ENCODE measurements at regions not wholly inside any gene's neighbourhood (a gene's known extent, or its start where the extent isn't known, plus 50 kb on each side); places are given as distances from the start of the nearest gene placed in this dataset.

GRCh38 chr1:2875707-2876561 is 74.4 kb upstream of the TTC34 start:
- no peak overlapping the region for H3K4me3 ChIP-seq (ENCODE audit: low read depth, low read length)
- peak in 3 of 6 donors; percentile 29 to 77 (median 52) for DNase-seq (ENCODE audit: low read depth in 4 of 6, low spot score in 6 of 6)
- H3K27me3 ChIP-seq (ENCODE audit: control insufficient read depth, insufficient read depth, low read length) = no peaks in the 10 kb centered on the region
- H3K4me1 ChIP-seq (ENCODE audit: control insufficient read depth, insufficient read depth, low read length) = peaks cover 24% of the 10 kb centered on the region
- no peak overlapping the region for H3K27ac ChIP-seq (ENCODE audit: low read depth, low read length)
- peaks cover 5% of the 10 kb centered on the region for H3K9me3 ChIP-seq (ENCODE audit: control insufficient read depth, insufficient read depth, low read length)
- no peaks in the 10 kb centered on the region for H3K36me3 ChIP-seq (ENCODE audit: control insufficient read depth, insufficient read depth, low read length)
- WGBS (ENCODE audit: insufficient coverage) = 43% methylated on average over 35 of the region's 42 CpGs

GRCh38 chr1:2876846-2877245 is 75.4 kb upstream of the TTC34 start:
- 93% methylated on average over 18 of the region's 18 CpGs for WGBS (ENCODE audit: insufficient coverage)

GRCh38 chr1:2877391-2877790 is 75.9 kb upstream of the TTC34 start:
- Histone ChIP-seq H3K4me3 (ENCODE audit: low read depth, low read length) (no peak overlapping the region), H3K36me3 (ENCODE audit: control insufficient read depth, insufficient read depth, low read length) (no peaks in the 10 kb centered on the region), H3K4me1 (ENCODE audit: control insufficient read depth, insufficient read depth, low read length) (peaks cover 32% of the 10 kb centered on the region), H3K9me3 (ENCODE audit: control insufficient read depth, insufficient read depth, low read length) (no peaks in the 10 kb centered on the region), H3K27me3 (ENCODE audit: control insufficient read depth, insufficient read depth, low read length) (no peaks in the 10 kb centered on the region), H3K27ac (ENCODE audit: low read depth, low read length) (no peak overlapping the region)
- 93% methylated on average over 17 of the region's 17 CpGs for WGBS (ENCODE audit: insufficient coverage)
- DNase-seq (ENCODE audit: low read depth in 4 of 6, low spot score in 6 of 6) = no peak

More at GRCh38 chr1:2876846-2877245, 75.4 kb upstream of the TTC34 start:
- Histone ChIP-seq H3K9me3 (ENCODE audit: control insufficient read depth, insufficient read depth, low read length) (no peaks in the 10 kb centered on the region), H3K4me3 (ENCODE audit: low read depth, low read length) (no peak overlapping the region), H3K27me3 (ENCODE audit: control insufficient read depth, insufficient read depth, low read length) (no peaks in the 10 kb centered on the region), H3K4me1 (ENCODE audit: control insufficient read depth, insufficient read depth, low read length) (peaks cover 26% of the 10 kb centered on the region), H3K27ac (ENCODE audit: low read depth, low read length) (no peak overlapping the region), H3K36me3 (ENCODE audit: control insufficient read depth, insufficient read depth, low read length) (no peaks in the 10 kb centered on the region)
- no peak for DNase-seq (ENCODE audit: low read depth in 4 of 6, low spot score in 6 of 6)

- Histone ChIP-seq H3K9me3 (ENCODE audit: control insufficient read depth, insufficient read depth, low read length) (no peaks in the 10 kb centered on the region), H3K27me3 (ENCODE audit: control insufficient read depth, insufficient read depth, low read length) (peaks cover 3% of the 10 kb centered on the region), H3K4me3 (ENCODE audit: low read depth, low read length) (no peak overlapping the region), H3K4me1 (ENCODE audit: control insufficient read depth, insufficient read depth, low read length) (peaks cover 44% of the 10 kb centered on the region), H3K27ac (ENCODE audit: low read depth, low read length) (no peak overlapping the region), H3K36me3 (ENCODE audit: control insufficient read depth, insufficient read depth, low read length) (no peaks in the 10 kb centered on the region)
- DNase-seq (ENCODE audit: low read depth in 4 of 6, low spot score in 6 of 6) = no peak
- 87% methylated on average over 14 of the region's 14 CpGs for WGBS (ENCODE audit: insufficient coverage)
These were observed 77.1 kb upstream of the TTC34 start for GRCh38 chr1:2878591-2878990.

- no peaks in the 10 kb centered on the region for H3K9me3 ChIP-seq (ENCODE audit: control insufficient read depth, insufficient read depth, low read length)
- H3K27me3 ChIP-seq (ENCODE audit: control insufficient read depth, insufficient read depth, low read length) = peaks cover 3% of the 10 kb centered on the region
- H3K27ac ChIP-seq (ENCODE audit: low read depth, low read length) = no peak overlapping the region
- H3K4me3 ChIP-seq (ENCODE audit: low read depth, low read length) = no peak overlapping the region
- no peaks in the 10 kb centered on the region for H3K36me3 ChIP-seq (ENCODE audit: control insufficient read depth, insufficient read depth, low read length)
- 84% methylated on average over 14 of the region's 14 CpGs for WGBS (ENCODE audit: insufficient coverage)
- DNase-seq (ENCODE audit: low read depth in 4 of 6, low spot score in 6 of 6) = no peak
- peaks cover 45% of the 10 kb centered on the region for H3K4me1 ChIP-seq (ENCODE audit: control insufficient read depth, insufficient read depth, low read length)
These were observed 77.5 kb upstream of the TTC34 start for GRCh38 chr1:2879026-2879425.

GRCh38 chr1:2879591-2879990 is 78.1 kb upstream of the TTC34 start:
- Histone ChIP-seq H3K36me3 (ENCODE audit: control insufficient read depth, insufficient read depth, low read length) (no peaks in the 10 kb centered on the region), H3K4me3 (ENCODE audit: low read depth, low read length) (no peak overlapping the region), H3K4me1 (ENCODE audit: control insufficient read depth, insufficient read depth, low read length) (peaks cover 41% of the 10 kb centered on the region), H3K27ac (ENCODE audit: low read depth, low read length) (no peak overlapping the region), H3K9me3 (ENCODE audit: control insufficient read depth, insufficient read depth, low read length) (no peaks in the 10 kb centered on the region), H3K27me3 (ENCODE audit: control insufficient read depth, insufficient read depth, low read length) (peaks cover 3% of the 10 kb centered on the region)
- WGBS (ENCODE audit: insufficient coverage) = 85% methylated on average over 18 of the region's 18 CpGs
- no peak for DNase-seq (ENCODE audit: low read depth in 4 of 6, low spot score in 6 of 6)

GRCh38 chr1:2880086-2880485 is 78.6 kb upstream of the TTC34 start:
- Histone ChIP-seq H3K27ac (ENCODE audit: low read depth, low read length) (no peak overlapping the region), H3K9me3 (ENCODE audit: control insufficient read depth, insufficient read depth, low read length) (no peaks in the 10 kb centered on the region), H3K4me1 (ENCODE audit: control insufficient read depth, insufficient read depth, low read length) (peaks cover 36% of the 10 kb centered on the region), H3K36me3 (ENCODE audit: control insufficient read depth, insufficient read depth, low read length) (no peaks in the 10 kb centered on the region), H3K4me3 (ENCODE audit: low read depth, low read length) (no peak overlapping the region), H3K27me3 (ENCODE audit: control insufficient read depth, insufficient read depth, low read length) (peaks cover 3% of the 10 kb centered on the region)
- no peak for DNase-seq (ENCODE audit: low read depth in 4 of 6, low spot score in 6 of 6)
- 87% methylated on average over 12 of the region's 12 CpGs for WGBS (ENCODE audit: insufficient coverage)

GRCh38 chr1:2880812-2881295 is 79.4 kb upstream of the TTC34 start:
- Histone ChIP-seq H3K4me3 (ENCODE audit: low read depth, low read length) (no peak overlapping the region), H3K27ac (ENCODE audit: low read depth, low read length) (no peak overlapping the region), H3K27me3 (ENCODE audit: control insufficient read depth, insufficient read depth, low read length) (peaks cover 3% of the 10 kb centered on the region), H3K9me3 (ENCODE audit: control insufficient read depth, insufficient read depth, low read length) (no peaks in the 10 kb centered on the region), H3K36me3 (ENCODE audit: control insufficient read depth, insufficient read depth, low read length) (no peaks in the 10 kb centered on the region), H3K4me1 (ENCODE audit: control insufficient read depth, insufficient read depth, low read length) (peaks cover 29% of the 10 kb centered on the region)
- WGBS (ENCODE audit: insufficient coverage) = 87% methylated on average over 13 of the region's 15 CpGs
- DNase-seq (ENCODE audit: low read depth in 4 of 6, low spot score in 6 of 6) = no peak

- H3K4me1 ChIP-seq (ENCODE audit: control insufficient read depth, insufficient read depth, low read length) = peaks cover 25% of the 10 kb centered on the region
- 76% methylated on average over 15 of the region's 15 CpGs for WGBS (ENCODE audit: insufficient coverage)
- peaks cover 3% of the 10 kb centered on the region for H3K27me3 ChIP-seq (ENCODE audit: control insufficient read depth, insufficient read depth, low read length)
- H3K4me3 ChIP-seq (ENCODE audit: low read depth, low read length) = no peak overlapping the region
- H3K9me3 ChIP-seq (ENCODE audit: control insufficient read depth, insufficient read depth, low read length) = no peaks in the 10 kb centered on the region
- no peaks in the 10 kb centered on the region for H3K36me3 ChIP-seq (ENCODE audit: control insufficient read depth, insufficient read depth, low read length)
- no peak overlapping the region for H3K27ac ChIP-seq (ENCODE audit: low read depth, low read length)
- DNase-seq (ENCODE audit: low read depth in 4 of 6, low spot score in 6 of 6) = no peak
These were observed 80.1 kb upstream of the TTC34 start for GRCh38 chr1:2881556-2881955.
